PC-9 (cell line): ENCODE measurements at regions not wholly inside any gene's neighbourhood (a gene's known extent, or its start where the extent isn't known, plus 50 kb on each side); places are given as distances from the start of the nearest gene placed in this dataset.

Experiments used
- BruUV-seq: library from RNA; stranded (reverse); fragments of 400-500 nt; replicated peaks from 2 replicates; lab custom pipeline; 2021; lab: Mats Ljungman, UMichigan
- CTCF ChIA-PET: fragments of 300-600 bp; sonication (Branson Sonifier 250); formaldehyde crosslinking; loops from one replicate; lab custom pipeline; 2022; ENCODE audit warnings: antibody characterized with exemption; lab: Charles Lee
- POLR2A ChIA-PET: fragments of 300-600 bp; sonication (Branson Sonifier 250); formaldehyde crosslinking; loops from one replicate; lab custom pipeline; 2022; ENCODE audit warnings: antibody characterized with exemption; ENCODE audit not compliant: unreplicated experiment; lab: Charles Lee
- DNase-seq, 2 experiments: peaks; one replicate each; pipeline versions ENCODE4 v3.0.0 to v3.0.0-alpha.2; 2015 to 2022; ENCODE audit warnings: mixed read lengths in 1 of 2
- H2AFZ ChIP-seq: fragments of 200-600 bp; sonication (generic); 2 replicates; pipeline ENCODE4 v1.8.1; 2017; ENCODE audit warnings: antibody characterized with exemption
- H3F3A ChIP-seq: fragments of 200-600 bp; sonication (generic); 2 replicates; pipeline ENCODE4 v1.8.1; 2017; ENCODE audit warnings: antibody characterized with exemption, mild to moderate bottlenecking, low read depth; ENCODE audit not compliant: insufficient read depth
- H3K27ac ChIP-seq: fragments of 200-600 bp; sonication (generic); 2 replicates; pipeline ENCODE4 v1.6.1; 2016; ENCODE audit warnings: mixed run types
- H3K27me3 ChIP-seq: fragments of 200-600 bp; sonication (generic); 2 replicates; pipeline ENCODE4 v1.6.1; 2016; ENCODE audit warnings: low read depth, mixed run types; ENCODE audit not compliant: insufficient read depth
- H3K36me3 ChIP-seq: fragments of 200-600 bp; sonication (generic); 2 replicates; pipeline ENCODE4 v1.6.1; 2016; ENCODE audit warnings: low read depth, mixed run types
- H3K4me1 ChIP-seq: fragments of 200-600 bp; sonication (generic); replicated peaks from 2 replicates; pipeline ENCODE4 v1.6.1; 2016; ENCODE audit warnings: mixed run types; ENCODE audit not compliant: insufficient read depth
- H3K4me2 ChIP-seq: fragments of 200-600 bp; sonication (generic); 2 replicates; pipeline ENCODE4 v1.6.1; 2017; ENCODE audit warnings: mixed run types
- H3K4me3 ChIP-seq: fragments of 200-600 bp; sonication (generic); 2 replicates; pipeline ENCODE4 v1.6.1; 2016; ENCODE audit warnings: mixed run types
- H3K79me2 ChIP-seq: fragments of 200-600 bp; sonication (generic); 2 replicates; pipeline ENCODE4 v1.6.1; 2017; ENCODE audit warnings: low read depth, mixed run types
- H3K9me2 ChIP-seq: fragments of 200-600 bp; sonication (generic); 2 replicates; pipeline ENCODE4 v1.8.1; 2017; ENCODE audit warnings: mild to moderate bottlenecking; ENCODE audit not compliant: insufficient read depth
- H3K9me3 ChIP-seq: fragments of 200-600 bp; sonication (generic); 2 replicates; pipeline ENCODE4 v1.8.1; 2016; ENCODE audit warnings: low read depth; ENCODE audit not compliant: insufficient read depth
- H4K20me1 ChIP-seq: fragments of 200-600 bp; sonication (generic); 2 replicates; pipeline ENCODE4 v1.8.1; 2017; ENCODE audit not compliant: insufficient read depth
- CTCF ChIP-seq: fragments of 200-600 bp; sonication (generic); conservative IDR thresholded peaks from 2 replicates; pipeline ENCODE4 v1.6.1; 2017; ENCODE audit warnings: mixed run types, antibody characterized with exemption, mild to moderate bottlenecking, moderate library complexity
- EZH2 ChIP-seq: fragments of 200-600 bp; sonication (generic); IDR thresholded peaks from 2 replicates; pipeline ENCODE4 v1.8.0; 2017; ENCODE audit warnings: antibody characterized with exemption, low read depth
- intact Hi-C: fragments of 100-400 bp; cut with micrococcal nuclease; formaldehyde crosslinking; loops from one replicate; pipeline ENCODE4 v1.10.0; 2022; ENCODE audit not compliant: unreplicated experiment

- no peaks in the 10 kb centered on the region for H3K9me2 ChIP-seq
- DNase-seq = no peak
- no peaks in the 10 kb centered on the region for H3F3A ChIP-seq
- H3K27me3 ChIP-seq = peaks cover 100% of the 10 kb centered on the region
- TF ChIP-seq EZH2 (no peak), CTCF (no peak)
- H3K36me3 ChIP-seq = no peaks in the 10 kb centered on the region
- no peak overlapping the region for H2AFZ ChIP-seq
- no peak overlapping the region for H3K27ac ChIP-seq
- no peaks in the 10 kb centered on the region; the same call in 1 of the 2 replicates for H3K9me3 ChIP-seq
- POLR2A ChIA-PET = no interaction called here
- no peak overlapping the region for H3K4me2 ChIP-seq
- BruUV-seq = no TSS peak
- H3K4me3 ChIP-seq = no peak overlapping the region
- no peaks in the 10 kb centered on the region for H3K4me1 ChIP-seq
- H4K20me1 ChIP-seq = no peaks in the 10 kb centered on the region
- no peaks in the 10 kb centered on the region for H3K79me2 ChIP-seq
- CTCF ChIA-PET = no interaction called here
- intact Hi-C loops = no loop called here
Measured at GRCh38 chr2:239577935-239578334, 177.1 kb upstream of the HDAC4 start.

- no peak for TF ChIP-seq CTCF
- TF ChIP-seq EZH2 = no peak
- CTCF ChIA-PET = no interaction called here
- H3K9me3 ChIP-seq = no peaks in the 10 kb centered on the region; the same call in 1 of the 2 replicates
- no TSS peak for BruUV-seq
- no peaks in the 10 kb centered on the region for H4K20me1 ChIP-seq
- no peaks in the 10 kb centered on the region for H3F3A ChIP-seq
- no peak overlapping the region for H3K27ac ChIP-seq
- intact Hi-C loops = no loop called here
- no peak overlapping the region for H3K4me2 ChIP-seq
- POLR2A ChIA-PET = no interaction called here
- H3K4me3 ChIP-seq = no peak overlapping the region
- peaks cover 100% of the 10 kb centered on the region for H3K27me3 ChIP-seq
- H2AFZ ChIP-seq = no peak overlapping the region
- H3K4me1 ChIP-seq = no peaks in the 10 kb centered on the region
- no peaks in the 10 kb centered on the region for H3K9me2 ChIP-seq
- H3K79me2 ChIP-seq = no peaks in the 10 kb centered on the region
- no peak for DNase-seq
- H3K36me3 ChIP-seq = no peaks in the 10 kb centered on the region
Measured at GRCh38 chr2:239576784-239577685, 176.2 kb upstream of the HDAC4 start.

- H3K79me2 ChIP-seq = no peaks in the 10 kb centered on the region
- no peak for TF ChIP-seq EZH2
- no peak for TF ChIP-seq CTCF
- no peak overlapping the region for H3K4me2 ChIP-seq
- H3K4me1 ChIP-seq = no peaks in the 10 kb centered on the region
- no peak overlapping the region for H3K4me3 ChIP-seq
- H4K20me1 ChIP-seq = no peaks in the 10 kb centered on the region
- H2AFZ ChIP-seq = no peak overlapping the region
- H3K9me2 ChIP-seq = no peaks in the 10 kb centered on the region
- ChIA-PET CTCF (no interaction called here), POLR2A (interaction anchor here (0.6 kb wide), 1 partner anchor 14 kb away, joined by 3 read pairs; no protein-coding TSS in a partner anchor)
- no peak for DNase-seq
- peaks cover 99% of the 10 kb centered on the region for H3K27me3 ChIP-seq
- H3F3A ChIP-seq = no peaks in the 10 kb centered on the region
- intact Hi-C loops = no loop called here
- no peak overlapping the region for H3K27ac ChIP-seq
- H3K9me3 ChIP-seq = no peaks in the 10 kb centered on the region; the same call in 1 of the 2 replicates
- BruUV-seq = no TSS peak
- no peaks in the 10 kb centered on the region for H3K36me3 ChIP-seq
Measured at GRCh38 chr2:239575931-239576445, 175.2 kb upstream of the HDAC4 start.
